OCI-LY7 (cell line): ENCODE measurements at regions not wholly inside any gene's neighbourhood (a gene's known extent, or its start where the extent isn't known, plus 50 kb on each side); places are given as distances from the start of the nearest gene placed in this dataset.

ENCODE experiments used
- BruUV-seq: library from RNA; stranded (reverse); fragments of 400-500 nt; replicated peaks from 2 replicates; lab custom pipeline; 2021; lab: Mats Ljungman, UMichigan
- CTCF ChIA-PET: fragments of 300-600 bp; sonication (Branson Sonifier 250); formaldehyde crosslinking; loops from one replicate; lab custom pipeline; 2022; ENCODE audit warnings: antibody characterized with exemption; ENCODE audit not compliant: unreplicated experiment; lab: Charles Lee
- POLR2A ChIA-PET: fragments of 300-600 bp; sonication (Branson Sonifier 250); formaldehyde crosslinking; loops from one replicate; lab custom pipeline; 2022; ENCODE audit warnings: antibody characterized with exemption; lab: Charles Lee
- DNase-seq: peaks from one replicate; pipeline ENCODE4 v3.0.0-alpha.2; 2015; ENCODE audit warnings: low spot score
- H2AFZ ChIP-seq: fragments of 200-600 bp; sonication (generic), shearing (Covaris generic); 2 replicates; pipeline ENCODE4 v1.6.1; 2014; ENCODE audit warnings: mild to moderate bottlenecking, antibody characterized with exemption, low read length, moderate library complexity
- H3K27ac ChIP-seq: fragments of 200-600 bp; sonication (generic); 2 replicates; pipeline ENCODE4 v1.5.1; 2014; ENCODE audit warnings: mixed run types, low read depth, mild to moderate bottlenecking, moderate library complexity, low read length, inconsistent platforms; ENCODE audit not compliant: poor library complexity, severe bottlenecking
- H3K36me3 ChIP-seq: fragments of 200-600 bp; sonication (generic); 2 replicates; pipeline ENCODE4 v1.6.1; 2014; ENCODE audit warnings: mild to moderate bottlenecking, antibody characterized with exemption, low read length, moderate library complexity, mixed read lengths; ENCODE audit not compliant: insufficient read depth
- H3K4me1 ChIP-seq: fragments of 200-600 bp; sonication (generic); 2 replicates; pipeline ENCODE4 v1.5.1; 2014; ENCODE audit warnings: mild to moderate bottlenecking, low read length; ENCODE audit not compliant: insufficient read depth, poor library complexity, severe bottlenecking
- H3K4me2 ChIP-seq: fragments of 200-600 bp; sonication (generic); 2 replicates; pipeline ENCODE4 v1.6.1; 2014; ENCODE audit warnings: mild to moderate bottlenecking, low read length
- H3K4me3 ChIP-seq: fragments of 200-600 bp; sonication (generic); 2 replicates; pipeline ENCODE4 v1.5.1; 2014; ENCODE audit warnings: mild to moderate bottlenecking, low read depth, low read length; ENCODE audit not compliant: poor library complexity, severe bottlenecking
- H3K79me2 ChIP-seq: fragments of 200-600 bp; sonication (generic); 2 replicates; pipeline ENCODE4 v1.6.1; 2016; ENCODE audit warnings: low read depth, mild to moderate bottlenecking, low read length, moderate library complexity, mixed read lengths; ENCODE audit not compliant: insufficient read depth
- H3K9me2 ChIP-seq: fragments of 200-600 bp; sonication (generic); 2 replicates; pipeline ENCODE4 v1.6.1; 2016; ENCODE audit warnings: mild to moderate bottlenecking, low read length, mixed read lengths; ENCODE audit not compliant: insufficient read depth
- H3K9me3 ChIP-seq: fragments of 200-600 bp; sonication (generic); 2 replicates; pipeline ENCODE4 v1.6.1; 2014; ENCODE audit warnings: mild to moderate bottlenecking, mixed run types, low read length, mixed read lengths
- H4K20me1 ChIP-seq: fragments of 200-600 bp; sonication (generic); 2 replicates; pipeline ENCODE4 v1.6.1; 2014; ENCODE audit warnings: mild to moderate bottlenecking, antibody characterized with exemption, low read length, moderate library complexity, mixed read lengths; ENCODE audit not compliant: insufficient read depth
- EZH2phosphoT487 ChIP-seq: fragments of 200-600 bp; sonication (generic); IDR thresholded peaks from 2 replicates; pipeline ENCODE4 v1.6.1; 2018; ENCODE audit warnings: low read depth, borderline replicate concordance, mild to moderate bottlenecking, mixed run types, antibody characterized with exemption, low read length, moderate library complexity, mixed read lengths
- intact Hi-C: fragments of 100-400 bp; cut with micrococcal nuclease; formaldehyde crosslinking; loops from one replicate; pipeline ENCODE4 v1.10.0; 2022; ENCODE audit not compliant: unreplicated experiment
- TF ChIP-seq, protein P1 (sequence below): fragments of 200-600 bp; sonication (generic); conservative IDR thresholded peaks from 2 replicates; pipeline ENCODE4 v1.5.1; 2014; ENCODE audit warnings: mild to moderate bottlenecking, antibody characterized with exemption, low read length, moderate library complexity, mixed read lengths

DNA sequence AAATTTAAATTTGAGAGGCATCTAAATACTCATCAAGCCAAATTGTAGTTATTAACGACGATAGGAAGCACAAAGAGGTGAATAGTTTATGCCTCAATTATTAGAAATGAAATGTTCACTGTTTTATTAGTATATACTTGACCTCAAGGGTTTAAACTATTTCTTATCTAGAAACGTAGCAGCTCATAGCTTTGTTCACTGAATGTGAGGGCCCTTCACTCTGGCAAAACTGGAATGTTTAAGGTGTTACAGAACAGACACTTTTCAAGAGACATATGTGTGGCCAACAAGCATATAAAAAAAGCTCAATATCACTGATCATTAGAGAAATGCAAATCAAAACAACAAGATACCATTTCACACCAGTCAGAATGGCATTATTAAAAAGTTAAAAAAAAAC, 151.2 kb upstream of the KCNN2 start:
- ChIA-PET CTCF (no interaction called here), POLR2A (interaction anchor here (0.6 kb wide), 1 partner anchor 1473 kb away, joined by 3 read pairs; no protein-coding TSS in a partner anchor)
- Histone ChIP-seq H3K9me3 (no peaks in the 10 kb centered on the region), H3K4me3 (no peak overlapping the region), H2AFZ (no peak overlapping the region), H3K36me3 (no peaks in the 10 kb centered on the region), H3K4me2 (no peak overlapping the region), H3K27ac (no peak overlapping the region), H3K4me1 (no peaks in the 10 kb centered on the region), H4K20me1 (no peaks in the 10 kb centered on the region), H3K79me2 (no peaks in the 10 kb centered on the region), H3K9me2 (no peaks in the 10 kb centered on the region)
- intact Hi-C loops: no loop called here
- BruUV-seq: no TSS peak
- DNase-seq: no peak
- no peak for TF ChIP-seq EZH2phosphoT487
- TF ChIP-seq, protein P1, sequence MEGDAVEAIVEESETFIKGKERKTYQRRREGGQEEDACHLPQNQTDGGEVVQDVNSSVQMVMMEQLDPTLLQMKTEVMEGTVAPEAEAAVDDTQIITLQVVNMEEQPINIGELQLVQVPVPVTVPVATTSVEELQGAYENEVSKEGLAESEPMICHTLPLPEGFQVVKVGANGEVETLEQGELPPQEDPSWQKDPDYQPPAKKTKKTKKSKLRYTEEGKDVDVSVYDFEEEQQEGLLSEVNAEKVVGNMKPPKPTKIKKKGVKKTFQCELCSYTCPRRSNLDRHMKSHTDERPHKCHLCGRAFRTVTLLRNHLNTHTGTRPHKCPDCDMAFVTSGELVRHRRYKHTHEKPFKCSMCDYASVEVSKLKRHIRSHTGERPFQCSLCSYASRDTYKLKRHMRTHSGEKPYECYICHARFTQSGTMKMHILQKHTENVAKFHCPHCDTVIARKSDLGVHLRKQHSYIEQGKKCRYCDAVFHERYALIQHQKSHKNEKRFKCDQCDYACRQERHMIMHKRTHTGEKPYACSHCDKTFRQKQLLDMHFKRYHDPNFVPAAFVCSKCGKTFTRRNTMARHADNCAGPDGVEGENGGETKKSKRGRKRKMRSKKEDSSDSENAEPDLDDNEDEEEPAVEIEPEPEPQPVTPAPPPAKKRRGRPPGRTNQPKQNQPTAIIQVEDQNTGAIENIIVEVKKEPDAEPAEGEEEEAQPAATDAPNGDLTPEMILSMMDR: no peak

- no TSS peak for BruUV-seq
- ChIA-PET POLR2A (interaction anchor here (0.6 to 0.7 kb wide), 2 partner anchors 10 to 869 kb away, joined by 3 read pairs; no protein-coding TSS in a partner anchor), CTCF (no interaction called here)
- H3K4me2 ChIP-seq: no peak overlapping the region
- H3K36me3 ChIP-seq: no peaks in the 10 kb centered on the region
- H3K27ac ChIP-seq: no peak overlapping the region
- DNase-seq: no peak
- H4K20me1 ChIP-seq: no peaks in the 10 kb centered on the region
- H3K9me2 ChIP-seq: no peaks in the 10 kb centered on the region
- H2AFZ ChIP-seq: no peak overlapping the region
- H3K4me3 ChIP-seq: no peak overlapping the region
- H3K79me2 ChIP-seq: no peaks in the 10 kb centered on the region
- no peaks in the 10 kb centered on the region for H3K9me3 ChIP-seq
- H3K4me1 ChIP-seq: peaks cover 3% of the 10 kb centered on the region
- no peak for TF ChIP-seq EZH2phosphoT487
- TF ChIP-seq, protein P1: no peak
- intact Hi-C loops: no loop called here
These were observed 140.1 kb upstream of the KCNN2 start for GRCh38 chr5:114221807-114222206.

DNA sequence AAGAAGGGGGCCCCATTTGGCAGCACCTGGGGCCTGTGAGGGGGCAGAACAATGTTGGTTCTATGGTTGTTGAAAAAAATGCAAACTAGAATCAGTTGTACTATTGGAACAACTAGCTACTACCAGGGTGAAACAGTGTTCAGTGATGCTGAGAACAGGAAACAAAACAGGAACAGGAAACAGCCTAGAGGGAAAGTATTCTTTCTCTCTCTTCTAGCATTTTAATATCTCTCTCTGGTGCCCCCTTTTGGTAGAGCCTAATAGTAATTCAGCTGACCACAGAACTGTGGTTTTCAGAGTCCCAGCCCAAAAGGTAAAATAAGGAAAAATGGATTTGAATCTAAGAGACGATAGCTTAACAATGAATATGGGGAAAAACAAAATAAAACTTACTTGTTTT, 138.0 kb upstream of the KCNN2 start:
- H3K79me2 ChIP-seq: no peaks in the 10 kb centered on the region
- peak overlapping the region; percentile 35; the same call in 1 of the 2 replicates for H3K4me2 ChIP-seq
- no peaks in the 10 kb centered on the region for H3K36me3 ChIP-seq
- peak; percentile 56 for DNase-seq
- 0 out of 2 replicates have a peak overlapping the region, but pooled peaks have one; percentile 57 for H2AFZ ChIP-seq
- ChIA-PET CTCF (interaction anchor here (1.0 kb wide), 1 partner anchor 13 kb away, joined by 3 read pairs; no protein-coding TSS in a partner anchor), POLR2A (interaction anchor here (0.7 to 1.5 kb wide), 4 partner anchors 10 to 73 kb away, joined by 3 to 8 read pairs (median 4); no protein-coding TSS in a partner anchor)
- intact Hi-C loops: no loop called here
- TF ChIP-seq, protein P1: peak; percentile 77
- TF ChIP-seq EZH2phosphoT487: no peak
- no peak overlapping the region for H3K27ac ChIP-seq
- BruUV-seq: no TSS peak
- peaks cover 3% of the 10 kb centered on the region for H3K4me1 ChIP-seq
- H3K9me3 ChIP-seq: no peaks in the 10 kb centered on the region
- no peaks in the 10 kb centered on the region for H4K20me1 ChIP-seq
- H3K4me3 ChIP-seq: no peak overlapping the region
- H3K9me2 ChIP-seq: no peaks in the 10 kb centered on the region
